GM19468 (cell line): ENCODE measurements at regions not wholly inside any gene's neighbourhood (a gene's known extent, or its start where the extent isn't known, plus 50 kb on each side); places are given as distances from the start of the nearest gene placed in this dataset.

Experiments used
- ATAC-seq: cut with Tn5 transposase; IDR thresholded peaks from one replicate; pipeline ENCODE4 v1.9.1; 2021; ENCODE audit warnings: mild to moderate bottlenecking, moderate library complexity, moderate number of reproducible peaks; ENCODE audit not compliant: unreplicated experiment; ENCODE audit errors: extremely low read depth

DNA sequence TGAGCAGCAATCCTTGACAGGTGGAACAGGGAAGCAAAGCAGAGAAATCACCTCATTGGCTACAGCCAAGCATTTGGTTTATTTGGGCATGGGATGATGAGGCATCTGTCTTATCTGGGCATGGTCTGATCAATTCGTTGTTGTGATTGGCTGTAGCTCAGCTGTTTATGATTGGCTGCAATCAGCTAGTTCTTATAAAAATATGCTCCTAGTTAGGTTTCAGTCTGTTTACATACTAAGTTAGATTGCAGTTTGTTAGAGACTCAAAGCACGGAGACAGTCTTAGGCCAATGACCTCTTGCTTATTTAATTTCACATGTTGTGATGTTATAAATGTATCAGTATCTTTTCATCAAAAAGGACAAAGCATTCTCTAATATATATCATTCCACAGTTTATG lies 312.0 kb downstream of the PDGFC start:
- ATAC-seq: no peak

DNA sequence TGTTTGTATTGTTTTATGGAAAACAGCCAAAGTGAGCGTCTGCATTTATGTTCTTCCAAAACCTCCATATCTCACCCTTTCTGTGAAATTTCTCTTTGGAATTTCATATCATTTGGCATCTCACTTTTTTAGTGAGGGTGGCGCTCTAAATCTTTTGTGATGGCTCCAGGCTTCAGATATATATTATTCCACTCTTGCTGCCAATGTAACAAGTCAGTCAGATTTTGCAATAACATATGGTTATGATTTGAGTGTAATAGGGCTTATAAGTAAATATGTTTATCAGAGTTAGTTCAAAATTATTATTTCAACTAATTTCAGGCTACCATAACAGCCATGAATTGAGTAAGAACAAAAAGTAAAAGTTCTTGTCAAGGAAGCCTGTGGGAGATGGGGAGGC lies 314.7 kb downstream of the PDGFC start:
- no peak for ATAC-seq

DNA sequence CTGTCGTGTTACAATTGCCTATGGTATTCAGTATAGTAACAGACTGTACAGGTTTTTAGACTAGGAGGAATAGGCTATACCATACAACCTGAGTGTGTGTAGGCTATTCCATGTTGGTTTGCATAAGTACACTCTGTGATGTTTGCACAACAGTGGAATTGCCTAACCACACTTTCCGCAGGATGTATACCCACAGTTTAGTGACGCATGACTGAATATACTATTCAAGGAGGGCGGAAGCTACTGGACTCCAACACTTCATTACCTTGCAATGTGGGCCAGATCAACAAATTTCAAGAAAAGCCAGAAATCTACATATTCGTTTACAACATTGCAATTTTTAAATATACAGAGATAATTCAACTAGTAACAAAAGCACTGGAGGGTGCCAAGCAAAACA lies 317.2 kb downstream of the PDGFC start:
- no peak for ATAC-seq

DNA sequence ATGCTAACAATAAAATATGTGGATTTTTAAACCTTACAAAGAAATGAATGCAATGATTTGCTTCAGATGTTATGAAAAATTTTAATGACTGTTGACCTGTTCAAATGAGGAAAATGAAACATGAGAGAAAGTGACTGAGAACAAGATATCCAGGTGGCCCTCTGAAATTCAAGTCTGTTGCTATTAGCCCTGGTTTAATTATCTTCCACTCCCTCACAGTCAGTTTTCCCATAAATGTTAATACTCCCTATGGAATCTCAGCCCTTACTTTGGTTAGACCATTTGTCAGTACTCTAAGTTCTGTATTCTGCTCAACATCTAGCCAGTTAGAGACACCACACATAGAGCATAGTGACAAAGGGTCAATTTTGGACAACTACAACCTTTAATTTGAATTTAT lies 327.8 kb downstream of the PDGFC start:
- ATAC-seq: no peak

DNA sequence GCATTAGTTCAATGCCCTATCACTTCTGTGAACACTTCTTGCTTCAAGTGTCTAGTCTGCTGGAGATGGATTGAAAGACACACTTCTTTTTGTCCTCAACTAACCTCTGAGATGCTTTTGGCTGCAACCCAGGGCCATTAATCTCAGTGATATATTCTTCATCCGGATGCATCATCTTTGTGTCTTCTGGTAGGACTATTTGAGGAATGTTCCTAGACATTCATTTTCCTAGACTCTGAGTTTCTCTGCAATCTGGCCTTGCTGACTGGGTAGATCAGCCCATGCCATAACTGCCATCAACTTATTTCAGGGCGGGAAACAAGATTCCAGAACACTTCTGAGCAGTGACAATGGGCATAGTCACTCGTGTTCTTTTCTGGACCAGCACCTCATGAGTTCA lies 329.4 kb downstream of the PDGFC start:
- ATAC-seq: no peak

DNA sequence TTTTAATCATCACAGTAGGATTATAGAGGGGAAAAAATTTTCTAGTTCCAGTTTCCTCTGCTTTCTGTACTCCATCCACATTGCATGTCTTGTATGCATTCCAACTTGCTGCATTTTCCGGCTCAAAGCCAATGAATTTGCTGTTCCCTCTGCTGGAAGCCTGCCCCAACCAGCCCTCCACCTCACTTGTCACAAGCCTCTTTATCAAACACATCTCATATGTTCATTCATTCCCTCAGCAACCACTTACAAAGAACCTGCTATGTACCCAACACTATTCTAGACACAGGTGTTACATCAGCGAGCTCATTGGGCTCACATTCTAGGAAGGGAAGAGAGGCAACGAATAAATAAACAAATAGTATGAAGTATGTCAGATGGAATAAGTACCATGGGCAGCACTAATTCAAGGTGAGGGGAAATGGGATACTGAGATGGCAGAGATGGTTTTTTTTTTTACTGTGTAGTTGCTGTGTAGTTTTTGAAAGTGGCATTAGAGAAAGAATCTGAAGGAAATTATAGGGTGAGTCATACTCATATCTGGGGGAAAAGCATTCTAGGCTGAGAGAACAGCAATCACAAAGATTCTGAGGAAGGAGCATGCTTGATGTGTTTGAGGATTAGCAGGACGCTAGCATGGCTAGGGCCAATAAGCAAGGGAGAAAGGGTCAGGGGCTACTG lies 332.5 kb downstream of the PDGFC start:
- ATAC-seq: no peak

DNA sequence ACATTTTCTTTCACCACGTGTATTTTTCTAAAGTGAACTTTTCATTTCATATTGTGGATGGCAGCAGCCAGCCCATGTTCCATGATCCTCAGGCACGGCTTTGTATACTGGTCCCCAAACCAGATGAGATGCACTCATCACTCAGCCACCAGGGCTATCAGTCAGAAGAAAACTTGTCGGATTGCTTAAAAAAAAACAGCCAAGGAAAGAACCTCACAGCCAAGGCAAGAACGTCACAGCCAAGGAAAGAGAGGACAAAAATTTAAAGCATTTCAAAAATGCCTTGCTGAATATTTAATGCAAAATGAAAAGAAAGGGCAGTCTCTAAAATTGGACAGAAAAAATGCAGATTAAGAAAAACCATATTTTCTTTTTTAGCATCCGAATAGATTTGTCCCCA lies 333.3 kb downstream of the PDGFC start:
- ATAC-seq: no peak

DNA sequence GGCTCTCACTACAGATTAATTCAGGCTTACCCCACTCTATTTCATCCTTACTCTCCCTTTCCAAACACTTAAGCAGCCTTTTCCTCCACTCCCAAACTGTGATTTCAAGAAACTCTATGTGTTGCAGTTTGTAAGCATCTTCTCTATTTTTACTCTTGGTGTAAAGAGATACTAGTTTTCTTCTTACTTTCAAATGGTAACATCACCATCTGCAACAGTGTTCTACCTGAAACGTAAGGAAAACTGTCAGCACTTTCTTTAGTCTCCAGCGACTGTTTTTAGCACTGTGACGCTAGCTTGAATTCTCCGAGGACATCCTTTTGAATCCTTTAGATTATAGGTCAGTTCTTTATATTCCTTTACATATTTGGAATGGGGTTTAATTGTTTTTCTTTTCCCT lies 335.2 kb downstream of the PDGFC start:
- no peak for ATAC-seq

DNA sequence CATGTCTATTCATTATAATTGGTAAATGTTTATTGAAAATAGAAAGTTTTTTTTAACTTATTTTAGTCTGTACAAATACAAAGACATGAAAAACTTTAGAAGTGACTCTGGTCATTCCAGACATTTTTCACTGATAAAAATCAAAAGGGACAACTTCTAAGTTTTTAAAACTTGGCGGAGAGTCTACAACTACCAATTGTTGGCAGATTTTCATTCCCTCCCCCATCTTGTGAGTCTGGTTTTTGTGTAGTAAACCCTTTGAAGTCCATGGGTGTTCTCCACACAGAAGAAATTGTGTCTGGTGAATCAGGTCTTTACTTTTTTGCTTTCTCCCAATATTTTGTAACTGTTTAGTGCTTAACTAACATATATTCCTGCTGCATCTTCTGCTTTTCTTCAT lies 336.5 kb downstream of the PDGFC start:
- ATAC-seq: no peak

DNA sequence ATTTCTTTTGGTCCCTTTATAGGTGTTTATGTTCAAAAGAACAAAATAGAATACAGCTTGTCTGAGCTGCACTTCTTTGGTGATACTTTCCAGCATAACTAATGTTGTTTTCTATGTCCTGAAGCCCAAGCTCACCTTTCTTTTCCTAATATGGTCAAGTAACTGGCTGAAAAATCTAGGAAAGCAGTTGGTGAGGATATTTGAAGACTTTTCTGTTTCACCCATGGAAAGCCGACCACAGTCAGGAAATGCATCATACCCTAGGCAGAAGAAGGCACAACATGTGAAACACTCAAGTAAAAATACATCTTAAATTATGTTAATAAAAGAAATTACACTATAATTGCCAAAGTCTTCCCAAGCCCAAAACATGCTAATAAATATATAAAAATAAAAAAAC lies 337.0 kb downstream of the PDGFC start:
- no peak for ATAC-seq

DNA sequence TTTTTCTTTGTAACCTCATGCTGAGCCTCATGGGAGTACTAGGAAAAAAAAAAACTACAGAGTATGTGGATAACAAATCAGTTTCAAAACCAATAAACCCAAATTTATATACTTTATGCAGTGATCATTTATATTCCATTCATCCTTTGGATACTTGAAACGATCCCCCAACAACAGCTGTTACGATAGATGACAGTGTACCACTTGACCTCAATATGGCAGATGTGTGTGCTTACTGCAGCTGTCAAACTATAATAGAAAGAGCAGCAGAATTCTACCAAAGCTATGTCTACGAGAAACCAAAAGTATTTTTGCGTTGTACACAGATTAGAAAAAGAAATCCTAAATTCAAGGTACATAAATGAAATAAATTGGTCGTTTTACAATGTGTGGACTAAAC lies 337.8 kb downstream of the PDGFC start:
- no peak for ATAC-seq

DNA sequence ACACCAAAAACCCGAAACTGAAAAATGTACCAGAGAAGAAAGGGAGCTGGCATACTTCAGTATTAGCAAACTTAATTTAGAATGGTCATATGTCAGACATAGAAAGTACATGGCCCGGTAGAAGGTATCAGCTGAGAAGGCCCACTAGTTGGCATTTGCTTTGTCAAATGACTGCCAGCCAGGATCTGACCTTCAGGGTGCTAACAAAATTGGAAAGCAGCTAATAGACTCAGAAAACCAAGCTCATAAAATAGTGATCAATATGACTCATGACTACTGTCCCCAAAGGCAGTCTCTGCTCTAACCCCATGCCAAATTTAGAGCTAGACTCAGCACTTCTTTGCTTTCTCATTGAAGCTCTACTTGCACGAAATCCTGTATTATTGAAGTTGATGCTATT lies 342.7 kb downstream of the PDGFC start:
- ATAC-seq: no peak

DNA sequence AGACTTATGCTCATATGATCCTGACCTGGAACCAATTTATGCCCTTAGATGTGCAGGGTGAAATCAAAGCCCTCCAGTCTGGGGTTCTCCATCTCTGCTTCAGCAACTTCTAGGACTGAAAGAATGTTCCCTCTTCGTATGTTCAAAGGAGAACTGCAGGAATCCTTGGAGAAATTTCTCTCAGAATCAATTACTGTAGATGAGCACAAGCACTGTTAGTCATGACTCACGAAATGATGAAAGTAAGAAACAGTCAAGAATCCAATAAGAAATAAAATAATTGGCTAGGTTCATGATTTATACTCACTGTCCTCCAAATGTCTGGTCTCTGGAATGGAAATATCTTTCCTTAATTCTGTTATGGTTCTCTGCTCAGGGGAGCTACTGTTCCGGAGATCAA lies 348.2 kb downstream of the PDGFC start:
- ATAC-seq: no peak

DNA sequence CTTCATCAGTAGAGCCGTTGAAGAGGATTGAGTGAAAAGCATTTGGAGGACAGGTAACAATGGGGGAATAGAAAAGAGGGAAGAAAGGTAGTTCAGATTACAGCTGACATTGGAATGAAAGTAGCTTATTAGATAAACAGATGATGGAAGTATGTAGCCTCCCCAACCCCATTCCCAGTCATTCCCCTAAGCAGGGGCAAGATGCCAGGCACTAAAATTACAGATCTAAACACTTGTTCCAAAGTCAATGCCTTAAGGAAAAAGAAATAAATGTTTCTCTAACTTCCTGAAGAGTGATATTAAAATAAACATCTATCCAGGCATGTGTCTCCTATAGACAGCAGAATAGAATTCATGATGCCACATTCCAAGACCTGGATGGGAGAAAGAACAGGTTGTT lies 350.8 kb downstream of the PDGFC start:
- ATAC-seq: no peak

DNA sequence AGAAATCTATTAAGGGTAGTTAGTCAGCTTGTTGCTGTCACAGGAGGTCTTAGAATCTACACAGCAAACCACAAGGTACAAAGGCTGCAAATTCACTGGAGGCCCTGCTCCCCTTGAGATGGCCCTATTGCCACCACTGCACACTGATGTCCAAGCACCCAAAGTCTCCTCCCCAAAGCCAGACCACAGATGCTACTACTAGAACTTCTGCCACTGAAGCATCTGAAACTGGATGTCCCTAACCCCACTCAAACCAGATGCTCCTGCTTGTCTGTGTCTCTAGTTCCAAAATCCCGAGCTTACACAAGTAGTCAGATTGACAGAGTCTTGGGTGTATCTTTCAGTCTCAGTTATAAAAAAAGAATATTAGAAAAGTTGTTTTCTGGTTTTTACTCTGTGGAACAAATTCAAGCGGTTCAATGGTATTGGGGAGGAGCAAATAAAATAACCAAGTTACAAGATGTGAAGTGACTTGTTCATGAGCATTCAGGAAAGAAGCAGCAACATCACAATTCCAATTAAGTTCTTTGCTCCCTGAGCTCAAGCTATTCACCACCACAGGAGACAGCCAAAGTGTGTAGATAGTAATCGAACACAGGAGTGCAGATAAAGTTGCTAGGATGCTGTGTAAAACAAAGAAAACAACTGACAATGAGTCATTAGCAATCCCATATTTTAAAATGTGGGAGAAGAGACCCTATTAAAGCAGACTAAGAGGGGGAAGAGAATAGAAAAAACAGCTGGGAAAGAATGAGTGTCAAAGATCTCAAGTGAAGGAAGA lies 352.3 kb downstream of the PDGFC start:
- no peak for ATAC-seq

DNA sequence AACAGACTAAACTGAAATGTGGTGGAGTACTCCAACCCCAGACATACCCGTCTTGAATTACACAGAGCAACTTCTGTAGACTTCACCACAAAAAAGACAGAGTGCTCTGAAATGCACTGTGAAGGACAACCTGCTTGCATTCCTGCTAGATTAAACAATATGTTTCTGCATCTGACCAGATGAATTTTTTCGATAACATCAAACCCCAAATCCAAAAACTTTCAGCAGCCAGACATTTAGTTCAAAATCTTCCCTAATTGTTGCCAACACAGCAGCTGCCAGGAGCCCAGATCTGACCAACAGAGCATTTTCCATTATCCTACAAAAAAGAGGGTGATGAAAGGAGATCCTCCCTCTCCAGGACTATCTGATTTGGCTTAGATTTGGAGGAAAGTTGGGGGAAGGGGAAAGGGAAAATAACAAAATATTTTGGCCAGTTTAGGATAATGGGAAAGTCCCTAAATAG lies 356.5 kb downstream of the PDGFC start:
- ATAC-seq: no peak

DNA sequence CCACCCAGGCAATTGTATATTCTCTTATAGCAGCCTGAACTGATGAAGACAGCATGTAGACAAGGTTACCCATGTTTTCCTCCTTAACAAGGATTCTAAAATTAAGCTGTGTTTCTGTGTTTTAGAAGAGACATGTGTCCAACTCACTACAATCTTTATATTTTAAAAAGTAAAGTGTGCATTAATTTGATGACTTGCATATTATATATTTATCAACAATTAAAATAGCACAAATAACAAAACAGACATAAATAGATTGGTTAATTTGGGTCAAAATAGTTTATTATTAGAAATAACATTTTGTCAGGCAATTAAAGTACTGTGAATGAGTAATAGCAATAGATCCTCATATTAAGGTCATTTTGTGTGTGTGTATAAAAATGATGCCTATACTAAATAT lies 357.1 kb downstream of the PDGFC start:
- no peak for ATAC-seq

DNA sequence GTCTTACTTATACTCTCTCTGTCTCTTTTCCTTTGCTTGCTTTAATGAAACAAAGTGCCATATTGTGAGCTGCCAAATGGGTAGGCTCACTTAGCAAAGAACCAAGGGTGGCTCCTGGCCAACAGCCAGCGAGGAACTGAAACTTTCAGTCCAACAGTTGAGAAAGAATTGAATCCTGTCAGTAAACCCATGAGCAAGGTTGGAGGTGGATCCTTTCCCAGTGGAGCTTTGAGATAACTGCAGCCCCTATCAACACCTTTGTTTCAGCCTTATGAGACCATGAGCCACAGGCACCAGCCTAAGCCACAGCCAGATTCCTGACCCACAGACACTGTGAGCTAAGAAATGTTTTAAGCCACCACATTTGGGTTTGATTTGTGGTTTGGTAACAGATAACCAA lies 362.2 kb downstream of the PDGFC start:
- no peak for ATAC-seq

DNA sequence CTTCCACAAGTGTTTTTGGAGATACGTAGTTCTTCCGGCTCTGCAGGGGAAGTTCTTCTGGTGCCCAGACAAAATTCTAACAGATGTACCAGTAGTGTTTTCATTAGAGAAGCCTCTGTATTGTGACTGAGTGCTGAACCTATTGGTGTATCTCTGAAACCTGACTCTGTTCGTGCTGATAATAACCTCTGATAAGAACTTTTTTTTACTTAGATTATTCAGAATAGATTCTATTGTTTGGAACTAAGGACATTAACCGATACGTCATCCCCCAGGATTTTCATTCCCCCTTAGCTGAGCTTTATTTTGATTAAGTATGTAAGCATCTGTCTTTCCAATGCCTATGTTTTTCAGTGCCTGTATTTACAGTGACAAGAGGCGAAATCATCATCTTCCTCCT lies 362.9 kb downstream of the PDGFC start:
- no peak for ATAC-seq

DNA sequence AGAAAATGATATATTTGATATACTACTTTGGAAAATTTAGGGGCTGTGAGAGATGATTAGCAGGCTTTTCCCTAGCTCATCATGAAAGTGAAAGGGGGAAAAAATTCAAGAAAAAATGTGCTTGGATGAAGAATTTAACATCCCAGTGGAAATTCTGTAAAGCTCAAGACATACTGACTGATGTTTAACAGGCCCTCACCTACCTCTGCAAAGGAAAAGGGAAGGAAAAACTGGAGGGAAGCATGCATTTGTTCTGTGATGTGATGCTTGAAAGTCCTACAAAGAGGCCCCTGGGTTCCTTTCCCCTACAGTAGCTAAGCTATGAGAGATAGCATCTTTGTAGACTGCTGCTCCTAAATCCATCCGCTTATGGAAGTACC lies 364.1 kb downstream of the PDGFC start:
- ATAC-seq: no peak

DNA sequence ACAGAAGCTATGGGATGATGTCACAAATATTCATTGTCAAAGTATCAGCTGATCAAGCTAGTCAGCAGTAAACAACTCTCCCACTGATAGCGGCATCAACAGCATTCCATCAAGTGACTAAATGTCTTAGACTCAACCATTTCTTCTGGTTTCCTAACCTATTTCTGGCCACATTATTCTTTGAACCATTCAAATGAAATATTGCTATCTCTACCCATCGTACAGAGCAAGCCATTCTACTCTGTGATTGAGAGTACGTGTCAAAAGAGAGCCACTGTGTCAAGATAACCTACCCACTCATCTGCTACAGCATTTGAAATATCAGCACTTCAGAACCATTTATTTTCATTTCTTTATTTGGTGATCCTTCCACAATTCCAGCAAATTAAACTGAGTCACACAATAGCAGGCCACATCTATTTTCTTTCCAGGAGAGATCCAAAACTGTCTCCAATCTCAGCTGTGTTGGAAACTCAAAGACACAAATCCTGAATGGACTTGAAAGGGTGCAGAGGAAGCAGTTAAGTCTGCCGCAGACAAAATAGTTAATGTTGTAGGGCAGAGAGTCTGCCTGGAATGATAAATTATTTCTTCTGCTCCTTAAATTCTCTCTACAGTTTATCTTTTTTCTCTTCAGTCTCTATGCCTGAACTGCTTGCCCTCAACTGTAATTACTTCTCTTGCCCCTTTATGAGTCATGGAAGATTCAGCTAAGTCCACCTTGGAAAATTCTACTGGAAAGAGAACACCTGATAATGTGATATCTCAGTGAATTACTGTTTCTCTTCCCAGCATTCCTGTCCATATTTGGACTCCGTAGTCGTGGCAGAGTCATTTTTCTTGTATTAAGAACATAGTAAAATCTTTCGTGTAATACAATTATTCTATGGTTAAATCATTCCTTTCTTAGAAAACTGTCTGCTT lies 364.8 kb downstream of the PDGFC start:
- no peak for ATAC-seq
